SU-DHL-6 (cell line): ENCODE measurements at regions not wholly inside any gene's neighbourhood (a gene's known extent, or its start where the extent isn't known, plus 50 kb on each side); places are given as distances from the start of the nearest gene placed in this dataset.

Source experiments
- H2AFZ ChIP-seq: fragments of 200-600 bp; sonication (generic); 2 replicates; pipeline ENCODE4 v1.6.1; 2014; ENCODE audit warnings: low read depth, mild to moderate bottlenecking, moderate library complexity, mixed read lengths, antibody characterized with exemption, low read length; ENCODE audit not compliant: severe bottlenecking
- H3F3A ChIP-seq: fragments of 200-600 bp; shearing (Covaris generic); 2 replicates; pipeline ENCODE4 v1.6.0; 2016; ENCODE audit warnings: antibody characterized with exemption, mild to moderate bottlenecking; ENCODE audit not compliant: insufficient read depth
- H3K27ac ChIP-seq: fragments of 200-600 bp; sonication (generic); 2 replicates; pipeline ENCODE4 v1.5.1; 2016; ENCODE audit warnings: low read depth, mild to moderate bottlenecking, low read length, moderate library complexity, mixed read lengths
- H3K27me3 ChIP-seq: fragments of 200-600 bp; sonication (generic), shearing (Covaris generic); 2 replicates; pipeline ENCODE4 v1.6.0; 2014; ENCODE audit warnings: mild to moderate bottlenecking, low read length
- H3K36me3 ChIP-seq: fragments of 200-600 bp; sonication (generic); 2 replicates; pipeline ENCODE4 v1.6.1; 2014; ENCODE audit warnings: mild to moderate bottlenecking, low read length, mixed read lengths
- H3K4me2 ChIP-seq: fragments of 300-600, 200-600 bp; shearing (Covaris generic), sonication (generic); 2 replicates; pipeline ENCODE4 v1.6.0; 2014; ENCODE audit warnings: low read length, low read depth, mild to moderate bottlenecking; ENCODE audit not compliant: poor library complexity, severe bottlenecking
- H3K4me3 ChIP-seq: fragments of 200-600 bp; sonication (generic); 2 replicates; pipeline ENCODE4 v1.5.1; 2014; ENCODE audit warnings: antibody characterized with exemption, low read length, mild to moderate bottlenecking, mixed read lengths; ENCODE audit not compliant: insufficient read depth, poor library complexity, severe bottlenecking
- H3K79me2 ChIP-seq: fragments of 200-600 bp; sonication (generic); 2 replicates; pipeline ENCODE4 v1.6.1; 2014; ENCODE audit warnings: mild to moderate bottlenecking, low read length, moderate library complexity; ENCODE audit not compliant: insufficient read depth
- H3K9ac ChIP-seq: fragments of 200-600 bp; sonication (generic); 2 replicates; pipeline ENCODE4 v1.7.0; 2014; ENCODE audit warnings: mild to moderate bottlenecking, low read length
- H3K9me2 ChIP-seq: fragments of 200-600 bp; sonication (generic); replicated peaks from 2 replicates; pipeline ENCODE4 v1.6.1; 2014; ENCODE audit warnings: low read length; ENCODE audit not compliant: insufficient read depth
- H3K9me3 ChIP-seq: fragments of 200-600 bp; sonication (generic); 2 replicates; pipeline ENCODE4 v1.6.1; 2014; ENCODE audit warnings: low read length, mixed read lengths; ENCODE audit not compliant: insufficient read depth
- H4K20me1 ChIP-seq: fragments of 200-600 bp; sonication (generic); 2 replicates; pipeline ENCODE4 v1.6.1; 2014; ENCODE audit warnings: low read depth, mild to moderate bottlenecking, antibody characterized with exemption, low read length, moderate library complexity, mixed read lengths
- CTCF ChIP-seq: fragments of 200-600 bp; sonication (generic); IDR thresholded peaks from one replicate; pipeline ENCODE4 v1.5.1; 2017; ENCODE audit warnings: antibody characterized with exemption, mild to moderate bottlenecking, low read length, moderate library complexity; ENCODE audit not compliant: insufficient read depth, poor library complexity, severe bottlenecking
- EZH2phosphoT487 ChIP-seq: fragments of 200-600 bp; sonication (generic), shearing (Covaris generic); conservative IDR thresholded peaks from 2 replicates; pipeline ENCODE4 v1.6.1; 2018; ENCODE audit warnings: mild to moderate bottlenecking, antibody characterized with exemption, low read length, moderate library complexity, mixed read lengths

- TF ChIP-seq EZH2phosphoT487 (no peak), CTCF (no peak)
- H3K4me3 ChIP-seq, result no peak overlapping the region
- H3K9me2 ChIP-seq, result no peaks in the 10 kb centered on the region
- H3K9ac ChIP-seq, result no peak overlapping the region
- H3K27me3 ChIP-seq, result no peaks in the 10 kb centered on the region
- no peaks in the 10 kb centered on the region for H3K36me3 ChIP-seq
- peaks cover 7% of the 10 kb centered on the region; the same call in 1 of the 2 replicates for H3F3A ChIP-seq
- H3K27ac ChIP-seq, result no peak overlapping the region
- H4K20me1 ChIP-seq, result no peaks in the 10 kb centered on the region
- H3K79me2 ChIP-seq, result no peaks in the 10 kb centered on the region
- H3K9me3 ChIP-seq, result no peaks in the 10 kb centered on the region
- no peak overlapping the region for H2AFZ ChIP-seq
- H3K4me2 ChIP-seq, result no peak overlapping the region
These were observed 84.1 kb downstream of the TNFAIP3 start for GRCh38 chr6:137951064-137951597.

GRCh38 chr6:137952247-137952646 is 85.2 kb downstream of the TNFAIP3 start:
- H3K36me3 ChIP-seq, result no peaks in the 10 kb centered on the region
- H3K4me2 ChIP-seq, result no peak overlapping the region
- peaks cover 7% of the 10 kb centered on the region; the same call in 1 of the 2 replicates for H3F3A ChIP-seq
- no peaks in the 10 kb centered on the region for H3K27me3 ChIP-seq
- H2AFZ ChIP-seq, result no peak overlapping the region
- H3K9me3 ChIP-seq, result no peaks in the 10 kb centered on the region
- H3K9ac ChIP-seq, result no peak overlapping the region
- H3K4me3 ChIP-seq, result no peak overlapping the region
- TF ChIP-seq CTCF (no peak), EZH2phosphoT487 (no peak)
- no peaks in the 10 kb centered on the region for H3K79me2 ChIP-seq
- H3K9me2 ChIP-seq, result no peaks in the 10 kb centered on the region
- H3K27ac ChIP-seq, result no peak overlapping the region
- no peaks in the 10 kb centered on the region for H4K20me1 ChIP-seq

GRCh38 chr6:137953761-137954160 is 86.7 kb downstream of the TNFAIP3 start:
- peaks cover 7% of the 10 kb centered on the region; the same call in 1 of the 2 replicates for H3F3A ChIP-seq
- no peak overlapping the region for H2AFZ ChIP-seq
- H3K9ac ChIP-seq, result no peak overlapping the region
- no peaks in the 10 kb centered on the region for H3K79me2 ChIP-seq
- no peaks in the 10 kb centered on the region for H3K36me3 ChIP-seq
- H3K9me2 ChIP-seq, result no peaks in the 10 kb centered on the region
- no peaks in the 10 kb centered on the region for H4K20me1 ChIP-seq
- H3K9me3 ChIP-seq, result no peaks in the 10 kb centered on the region
- H3K4me3 ChIP-seq, result no peak overlapping the region
- H3K4me2 ChIP-seq, result no peak overlapping the region
- TF ChIP-seq EZH2phosphoT487 (no peak), CTCF (no peak)
- no peaks in the 10 kb centered on the region for H3K27me3 ChIP-seq
- H3K27ac ChIP-seq, result no peak overlapping the region
